Mesenchymal stem cell (in vitro differentiated cells and primary cell): ENCODE measurements at regions not wholly inside any gene's neighbourhood (a gene's known extent, or its start where the extent isn't known, plus 50 kb on each side); places are given as distances from the start of the nearest gene placed in this dataset.
A peak's percentile ranks its signal among the peaks of the same experiment; 100 is the strongest.

Experiments used
- DNase-seq: peaks from one replicate; pipeline ENCODE4 v3.0.0-alpha.2; 2013
- H2AFZ ChIP-seq: one replicate; pipeline ENCODE4 v1.6.1; 2013; ENCODE audit warnings: low read depth, mild to moderate bottlenecking, control low read depth, inconsistent platforms, low read length, moderate library complexity
- H2AK5ac ChIP-seq: 2 replicates; pipeline ENCODE4 v1.6.1; 2013; ENCODE audit warnings: low read length, moderate library complexity, mild to moderate bottlenecking, inconsistent platforms; ENCODE audit not compliant: severe bottlenecking
- H2BK120ac ChIP-seq: one replicate; pipeline ENCODE4 v1.6.1; 2013; ENCODE audit warnings: low read depth, mild to moderate bottlenecking, inconsistent platforms, low read length, moderate library complexity
- H2BK12ac ChIP-seq, 2 experiments: one replicate each; pipeline ENCODE4 v1.6.1; 2013; ENCODE audit warnings: inconsistent platforms in 2 of 2, low read length in 2 of 2, mild to moderate bottlenecking in 2 of 2, moderate library complexity in 2 of 2, control low read depth in 1 of 2
- H2BK15ac ChIP-seq: one replicate; pipeline ENCODE4 v1.6.1; 2013; ENCODE audit warnings: mild to moderate bottlenecking, low read depth, inconsistent platforms; ENCODE audit not compliant: poor library complexity, severe bottlenecking
- H2BK5ac ChIP-seq: 2 replicates; pipeline ENCODE4 v1.6.1; 2013; ENCODE audit warnings: low read depth, mild to moderate bottlenecking, low read length, control low read depth, inconsistent platforms; ENCODE audit not compliant: poor library complexity, severe bottlenecking
- H3K14ac ChIP-seq, 2 experiments: one replicate each; pipeline ENCODE4 v1.6.1; 2013; ENCODE audit warnings: inconsistent platforms in 2 of 2, low read length in 2 of 2, control low read depth in 1 of 2, mild to moderate bottlenecking in 1 of 2, moderate library complexity in 1 of 2
- H3K18ac ChIP-seq, 2 experiments: one replicate each; pipeline ENCODE4 v1.6.1; 2013; ENCODE audit warnings: inconsistent platforms in 2 of 2, low read length in 2 of 2, control low read depth in 1 of 2, low read depth in 1 of 2, mild to moderate bottlenecking in 1 of 2
- H3K23ac ChIP-seq, 2 experiments: one replicate each; pipeline ENCODE4 v1.6.1; 2013; ENCODE audit warnings: inconsistent platforms in 2 of 2, low read length in 2 of 2, mild to moderate bottlenecking in 2 of 2, moderate library complexity in 2 of 2, control low read depth in 1 of 2
- H3K27ac ChIP-seq: 2 replicates; pipeline ENCODE4 v1.5.1; 2013; ENCODE audit warnings: mild to moderate bottlenecking, moderate library complexity, low read length, control low read depth, inconsistent platforms; ENCODE audit not compliant: poor library complexity, severe bottlenecking
- H3K27me3 ChIP-seq, 2 experiments: 2 replicates each; pipeline versions ENCODE4 v1.6.1 to v1.7.0; 2013; ENCODE audit warnings: low read length in 2 of 2, mild to moderate bottlenecking in 2 of 2, moderate library complexity in 2 of 2, control low read depth in 1 of 2, inconsistent platforms in 1 of 2; ENCODE audit not compliant: control insufficient read depth in 1 of 2, insufficient read depth in 1 of 2
- H3K36me3 ChIP-seq, 2 experiments: 2 replicates each; pipeline versions ENCODE4 v1.6.1 to v1.7.0; 2013; ENCODE audit warnings: low read length in 2 of 2, control low read depth in 1 of 2, inconsistent platforms in 1 of 2, low read depth in 1 of 2, mild to moderate bottlenecking in 1 of 2; ENCODE audit not compliant: insufficient read depth in 2 of 2, control insufficient read depth in 1 of 2
- H3K4ac ChIP-seq, 2 experiments: one replicate each; pipeline ENCODE4 v1.6.1; 2013; ENCODE audit warnings: inconsistent platforms in 2 of 2, low read length in 2 of 2, mild to moderate bottlenecking in 2 of 2, moderate library complexity in 2 of 2, control low read depth in 1 of 2, low read depth in 1 of 2
- H3K4me1 ChIP-seq: 2 replicates; pipeline ENCODE4 v1.6.1; 2013; ENCODE audit warnings: low read depth, low read length, control low read depth; ENCODE audit not compliant: control insufficient read depth, insufficient read depth
- H3K4me2 ChIP-seq: 2 replicates; pipeline ENCODE4 v1.6.1; 2013; ENCODE audit warnings: low read length, mild to moderate bottlenecking, inconsistent platforms; ENCODE audit not compliant: poor library complexity, severe bottlenecking
- H3K4me3 ChIP-seq, 2 experiments: 2 replicates each; pipeline versions ENCODE4 v1.5.1 to v1.7.0; 2013; ENCODE audit warnings: low read length in 2 of 2, mild to moderate bottlenecking in 2 of 2, control low read depth in 1 of 2, low read depth in 1 of 2; ENCODE audit not compliant: insufficient read depth in 1 of 2
- H3K79me1 ChIP-seq: replicated peaks from 2 replicates; pipeline ENCODE4 v1.6.1; 2013; ENCODE audit warnings: mild to moderate bottlenecking, control low read depth, low read length, inconsistent platforms; ENCODE audit not compliant: poor library complexity, severe bottlenecking
- H3K9ac ChIP-seq: 2 replicates; pipeline ENCODE4 v1.7.0; 2013; ENCODE audit warnings: mild to moderate bottlenecking, low read length, moderate library complexity
- H3K9me3 ChIP-seq: 2 replicates; pipeline ENCODE4 v1.7.0; 2013; ENCODE audit warnings: mild to moderate bottlenecking, low read length; ENCODE audit not compliant: control insufficient read depth
- H4K8ac ChIP-seq: one replicate; pipeline ENCODE4 v1.6.1; 2013; ENCODE audit warnings: inconsistent platforms, mild to moderate bottlenecking, low read length, moderate library complexity
- H4K91ac ChIP-seq: one replicate; pipeline ENCODE4 v1.6.1; 2013; ENCODE audit warnings: mild to moderate bottlenecking, low read length, inconsistent platforms
- WGBS: methylation state at CpG from one replicate; pipeline ENCODE4 v1.1.7; 2013; ENCODE audit warnings: mixed read lengths; 5-methylcytosine and 5-hydroxymethylcytosine counted together

DNA sequence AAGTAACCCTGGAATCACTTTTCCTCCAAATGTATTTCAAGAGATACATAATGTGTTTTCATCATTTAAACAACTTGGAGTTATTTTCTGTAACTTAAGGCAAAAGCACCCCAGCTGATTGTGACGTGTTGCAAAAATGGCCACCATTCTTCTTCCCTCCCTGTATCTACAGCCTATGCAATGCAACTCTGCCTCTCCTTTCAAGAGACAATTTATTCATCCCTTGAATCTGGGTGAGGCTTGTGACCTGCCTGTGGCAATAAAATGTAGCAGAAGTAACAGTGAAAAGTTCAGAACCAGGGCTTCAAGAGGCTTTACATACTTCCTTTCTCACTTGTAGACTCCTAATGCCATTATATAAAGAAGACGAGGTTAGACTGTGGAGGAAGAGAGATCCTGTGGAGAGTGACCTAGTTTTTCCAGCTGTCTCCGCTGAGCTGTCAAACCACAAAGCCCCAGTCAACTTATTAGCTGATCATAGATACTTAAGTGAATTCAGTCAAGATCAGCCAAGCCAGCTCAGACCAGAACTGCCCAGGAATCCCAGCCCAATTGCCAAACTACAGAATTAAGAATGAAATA lies 81.0 kb upstream of the KLF3 start:
- Histone ChIP-seq H4K8ac (no peak overlapping the region), H3K36me3 (no peaks in the 10 kb centered on the region), H3K18ac (no peak overlapping the region), H2BK120ac (no peak overlapping the region), H4K91ac (no peak overlapping the region), H3K79me1 (no peaks in the 10 kb centered on the region), H2BK12ac (no peak overlapping the region), H3K4me1 (no peaks in the 10 kb centered on the region), H3K4ac (no peak overlapping the region), H3K23ac (no peak overlapping the region), H3K9ac (no peak overlapping the region), H2AK5ac (no peak overlapping the region), H3K4me3 (no peak overlapping the region), H2AFZ (no peak overlapping the region), H3K27me3 (peaks cover 12 to 17% of the 10 kb centered on the region in 2 experiments), H2BK15ac (no peak overlapping the region), H3K9me3 (no peaks in the 10 kb centered on the region), H3K4me2 (no peak overlapping the region), H2BK5ac (no peak overlapping the region), H3K14ac (no peak overlapping the region), H3K27ac (no peak overlapping the region)
- 80% methylated on average over 3 of the region's 3 CpGs for WGBS
- peak; percentile 34 for DNase-seq

DNA sequence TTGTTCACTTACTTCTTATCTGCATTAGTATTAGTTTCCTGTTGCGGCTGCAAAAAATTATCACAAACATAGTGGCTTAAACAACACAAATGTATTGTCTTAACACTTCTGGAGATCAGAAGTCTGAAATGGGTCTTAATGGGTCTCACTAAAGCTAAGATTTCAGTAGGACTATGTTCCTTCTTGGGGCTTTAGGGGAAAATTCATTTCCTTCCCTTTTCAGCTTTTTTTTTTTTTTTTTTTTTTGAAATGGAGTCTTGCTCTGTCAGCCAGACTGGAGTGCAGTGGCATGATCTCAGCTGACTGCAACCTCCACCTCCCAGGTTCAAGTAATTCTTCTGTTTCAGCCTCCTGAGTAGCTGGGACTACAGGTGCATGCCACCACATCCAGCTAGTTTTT lies 78.1 kb upstream of the KLF3 start:
- Histone ChIP-seq H2BK120ac (no peak overlapping the region), H3K27ac (no peak overlapping the region), H3K14ac (no peak overlapping the region), H2BK5ac (no peak overlapping the region), H2BK12ac (no peak overlapping the region), H3K4me3 (no peak overlapping the region), H3K27me3 (peaks cover 12 to 20% of the 10 kb centered on the region in 2 experiments), H3K4me2 (no peak overlapping the region), H3K9me3 (no peaks in the 10 kb centered on the region), H3K18ac (no peak overlapping the region), H3K23ac (no peak overlapping the region), H3K9ac (no peak overlapping the region), H3K79me1 (no peaks in the 10 kb centered on the region), H4K91ac (no peak overlapping the region), H3K4me1 (no peaks in the 10 kb centered on the region), H4K8ac (no peak overlapping the region), H2AK5ac (no peak overlapping the region), H3K36me3 (no peaks in the 10 kb centered on the region), H3K4ac (no peak overlapping the region), H2AFZ (no peak overlapping the region), H2BK15ac (no peak overlapping the region)
- WGBS = no CpG with 5 or more reads among the region's 1 CpG
- DNase-seq = no peak

- Histone ChIP-seq H3K14ac (no peak overlapping the region), H3K4me2 (no peak overlapping the region), H3K4me1 (peaks cover 2% of the 10 kb centered on the region), H3K36me3 (no peaks in the 10 kb centered on the region), H3K4ac (no peak overlapping the region), H2BK12ac (no peak overlapping the region), H2AK5ac (no peak overlapping the region), H2AFZ (no peak overlapping the region), H2BK15ac (no peak overlapping the region), H2BK120ac (no peak overlapping the region), H2BK5ac (no peak overlapping the region), H4K91ac (no peak overlapping the region), H3K18ac (no peak overlapping the region), H3K9ac (no peak overlapping the region), H3K27me3 (peaks cover 12 to 21% of the 10 kb centered on the region in 2 experiments), H3K4me3 (no peak overlapping the region), H3K79me1 (no peaks in the 10 kb centered on the region), H4K8ac (no peak overlapping the region), H3K23ac (no peak overlapping the region), H3K27ac (no peak overlapping the region), H3K9me3 (peaks cover 6% of the 10 kb centered on the region)
- no peak for DNase-seq
These were observed 76.9 kb upstream of the KLF3 start for GRCh38 chr4:38587106-38587505.

DNA sequence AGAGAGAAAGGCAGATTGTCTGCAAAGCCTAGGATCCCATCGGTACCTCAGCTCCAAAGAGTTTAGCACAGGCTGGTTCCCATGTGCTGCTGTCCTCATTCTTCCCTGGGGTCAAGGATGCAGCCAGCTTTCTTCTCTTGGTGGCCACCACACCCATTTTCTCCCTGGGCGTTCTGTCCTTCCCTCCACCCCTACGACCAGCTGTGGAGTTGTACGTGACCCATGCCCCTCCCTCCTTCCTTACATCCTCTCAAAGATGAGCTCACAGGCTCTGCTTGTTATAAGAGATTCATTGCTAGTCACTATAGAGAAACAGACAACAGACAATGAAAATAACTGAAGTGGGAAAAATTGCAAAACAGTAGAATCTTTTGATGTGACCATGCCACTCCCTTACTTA lies 74.0 kb upstream of the KLF3 start:
- Histone ChIP-seq H2BK12ac (no peak overlapping the region), H3K4me3 (no peak overlapping the region), H4K8ac (no peak overlapping the region), H2AK5ac (no peak overlapping the region), H3K9ac (no peak overlapping the region), H3K14ac (no peak overlapping the region), H3K4me1 (peaks cover 2% of the 10 kb centered on the region), H3K27me3 (peaks cover 11 to 14% of the 10 kb centered on the region in 2 experiments), H2AFZ (no peak overlapping the region), H4K91ac (no peak overlapping the region), H2BK120ac (no peak overlapping the region), H3K27ac (no peak overlapping the region), H3K79me1 (no peaks in the 10 kb centered on the region), H3K23ac (no peak overlapping the region), H2BK5ac (no peak overlapping the region), H3K18ac (no peak overlapping the region), H3K36me3 (no peaks in the 10 kb centered on the region), H3K9me3 (peaks cover 6% of the 10 kb centered on the region), H3K4me2 (no peak overlapping the region), H2BK15ac (no peak overlapping the region), H3K4ac (no peak overlapping the region)
- DNase-seq = no peak
- 83% methylated on average over 3 of the region's 4 CpGs for WGBS
